Mesenchymal stem cell (in vitro differentiated cells and primary cell): ENCODE measurements at regions not wholly inside any gene's neighbourhood (a gene's known extent, or its start where the extent isn't known, plus 50 kb on each side); places are given as distances from the start of the nearest gene placed in this dataset.

Experiments used
- DNase-seq: peaks from one replicate; pipeline ENCODE4 v3.0.0-alpha.2; 2013
- H2AFZ ChIP-seq: one replicate; pipeline ENCODE4 v1.6.1; 2013; ENCODE audit warnings: low read depth, mild to moderate bottlenecking, control low read depth, inconsistent platforms, low read length, moderate library complexity
- H2AK5ac ChIP-seq: 2 replicates; pipeline ENCODE4 v1.6.1; 2013; ENCODE audit warnings: low read length, moderate library complexity, mild to moderate bottlenecking, inconsistent platforms; ENCODE audit not compliant: severe bottlenecking
- H2BK120ac ChIP-seq: one replicate; pipeline ENCODE4 v1.6.1; 2013; ENCODE audit warnings: low read depth, mild to moderate bottlenecking, inconsistent platforms, low read length, moderate library complexity
- H2BK12ac ChIP-seq, 2 experiments: one replicate each; pipeline ENCODE4 v1.6.1; 2013; ENCODE audit warnings: inconsistent platforms in 2 of 2, low read length in 2 of 2, mild to moderate bottlenecking in 2 of 2, moderate library complexity in 2 of 2, control low read depth in 1 of 2
- H2BK15ac ChIP-seq: one replicate; pipeline ENCODE4 v1.6.1; 2013; ENCODE audit warnings: mild to moderate bottlenecking, low read depth, inconsistent platforms; ENCODE audit not compliant: poor library complexity, severe bottlenecking
- H2BK5ac ChIP-seq: 2 replicates; pipeline ENCODE4 v1.6.1; 2013; ENCODE audit warnings: low read depth, mild to moderate bottlenecking, low read length, control low read depth, inconsistent platforms; ENCODE audit not compliant: poor library complexity, severe bottlenecking
- H3K14ac ChIP-seq, 2 experiments: one replicate each; pipeline ENCODE4 v1.6.1; 2013; ENCODE audit warnings: inconsistent platforms in 2 of 2, low read length in 2 of 2, control low read depth in 1 of 2, mild to moderate bottlenecking in 1 of 2, moderate library complexity in 1 of 2
- H3K18ac ChIP-seq, 2 experiments: one replicate each; pipeline ENCODE4 v1.6.1; 2013; ENCODE audit warnings: inconsistent platforms in 2 of 2, low read length in 2 of 2, control low read depth in 1 of 2, low read depth in 1 of 2, mild to moderate bottlenecking in 1 of 2
- H3K23ac ChIP-seq, 2 experiments: one replicate each; pipeline ENCODE4 v1.6.1; 2013; ENCODE audit warnings: inconsistent platforms in 2 of 2, low read length in 2 of 2, mild to moderate bottlenecking in 2 of 2, moderate library complexity in 2 of 2, control low read depth in 1 of 2
- H3K27ac ChIP-seq: 2 replicates; pipeline ENCODE4 v1.5.1; 2013; ENCODE audit warnings: mild to moderate bottlenecking, moderate library complexity, low read length, control low read depth, inconsistent platforms; ENCODE audit not compliant: poor library complexity, severe bottlenecking
- H3K27me3 ChIP-seq, 2 experiments: 2 replicates each; pipeline versions ENCODE4 v1.6.1 to v1.7.0; 2013; ENCODE audit warnings: low read length in 2 of 2, mild to moderate bottlenecking in 2 of 2, moderate library complexity in 2 of 2, control low read depth in 1 of 2, inconsistent platforms in 1 of 2; ENCODE audit not compliant: control insufficient read depth in 1 of 2, insufficient read depth in 1 of 2
- H3K36me3 ChIP-seq, 2 experiments: 2 replicates each; pipeline versions ENCODE4 v1.6.1 to v1.7.0; 2013; ENCODE audit warnings: low read length in 2 of 2, control low read depth in 1 of 2, inconsistent platforms in 1 of 2, low read depth in 1 of 2, mild to moderate bottlenecking in 1 of 2; ENCODE audit not compliant: insufficient read depth in 2 of 2, control insufficient read depth in 1 of 2
- H3K4ac ChIP-seq, 2 experiments: one replicate each; pipeline ENCODE4 v1.6.1; 2013; ENCODE audit warnings: inconsistent platforms in 2 of 2, low read length in 2 of 2, mild to moderate bottlenecking in 2 of 2, moderate library complexity in 2 of 2, control low read depth in 1 of 2, low read depth in 1 of 2
- H3K4me1 ChIP-seq: 2 replicates; pipeline ENCODE4 v1.6.1; 2013; ENCODE audit warnings: low read depth, low read length, control low read depth; ENCODE audit not compliant: control insufficient read depth, insufficient read depth
- H3K4me2 ChIP-seq: 2 replicates; pipeline ENCODE4 v1.6.1; 2013; ENCODE audit warnings: low read length, mild to moderate bottlenecking, inconsistent platforms; ENCODE audit not compliant: poor library complexity, severe bottlenecking
- H3K4me3 ChIP-seq, 2 experiments: 2 replicates each; pipeline versions ENCODE4 v1.5.1 to v1.7.0; 2013; ENCODE audit warnings: low read length in 2 of 2, mild to moderate bottlenecking in 2 of 2, control low read depth in 1 of 2, low read depth in 1 of 2; ENCODE audit not compliant: insufficient read depth in 1 of 2
- H3K79me1 ChIP-seq: replicated peaks from 2 replicates; pipeline ENCODE4 v1.6.1; 2013; ENCODE audit warnings: mild to moderate bottlenecking, control low read depth, low read length, inconsistent platforms; ENCODE audit not compliant: poor library complexity, severe bottlenecking
- H3K9ac ChIP-seq: 2 replicates; pipeline ENCODE4 v1.7.0; 2013; ENCODE audit warnings: mild to moderate bottlenecking, low read length, moderate library complexity
- H3K9me3 ChIP-seq: 2 replicates; pipeline ENCODE4 v1.7.0; 2013; ENCODE audit warnings: mild to moderate bottlenecking, low read length; ENCODE audit not compliant: control insufficient read depth
- H4K8ac ChIP-seq: one replicate; pipeline ENCODE4 v1.6.1; 2013; ENCODE audit warnings: inconsistent platforms, mild to moderate bottlenecking, low read length, moderate library complexity
- H4K91ac ChIP-seq: one replicate; pipeline ENCODE4 v1.6.1; 2013; ENCODE audit warnings: mild to moderate bottlenecking, low read length, inconsistent platforms
- WGBS: methylation state at CpG from one replicate; pipeline ENCODE4 v1.1.7; 2013; ENCODE audit warnings: mixed read lengths; 5-methylcytosine and 5-hydroxymethylcytosine counted together

GRCh38 chr1:14182856-14183255, 415.6 kb upstream of the KAZN start:
- Histone ChIP-seq H3K9ac (no peak overlapping the region), H3K36me3 (no peaks in the 10 kb centered on the region), H3K27ac (no peak overlapping the region), H3K4me1 (no peaks in the 10 kb centered on the region), H3K14ac (no peak overlapping the region), H3K4me2 (no peak overlapping the region), H2AFZ (no peak overlapping the region), H4K8ac (no peak overlapping the region), H2BK120ac (no peak overlapping the region), H2BK12ac (no peak overlapping the region), H3K27me3 (peaks cover 0 to 3% of the 10 kb centered on the region in 2 experiments), H2BK15ac (no peak overlapping the region), H3K4ac (no peak overlapping the region), H2BK5ac (no peak overlapping the region), H3K79me1 (no peaks in the 10 kb centered on the region), H4K91ac (no peak overlapping the region), H3K4me3 (no peak overlapping the region), H2AK5ac (no peak overlapping the region), H3K18ac (no peak overlapping the region), H3K23ac (no peak overlapping the region), H3K9me3 (no peaks in the 10 kb centered on the region)
- no peak for DNase-seq
- WGBS: 74% methylated on average over 5 of the region's 5 CpGs

- WGBS: 74% methylated on average over 10 of the region's 11 CpGs
Observed at GRCh38 chr1:14183329-14183728, 415.2 kb upstream of the KAZN start.

GRCh38 chr1:14184454-14184853, 414.0 kb upstream of the KAZN start:
- Histone ChIP-seq H3K14ac (no peak overlapping the region), H2AK5ac (no peak overlapping the region), H4K8ac (no peak overlapping the region), H3K9ac (no peak overlapping the region), H3K27me3 (peaks cover 0 to 3% of the 10 kb centered on the region in 2 experiments), H3K36me3 (no peaks in the 10 kb centered on the region), H3K4me2 (no peak overlapping the region), H2BK12ac (no peak overlapping the region), H3K9me3 (no peaks in the 10 kb centered on the region), H2AFZ (no peak overlapping the region), H3K4ac (no peak overlapping the region), H3K79me1 (no peaks in the 10 kb centered on the region), H2BK120ac (no peak overlapping the region), H2BK15ac (no peak overlapping the region), H4K91ac (no peak overlapping the region), H3K23ac (no peak overlapping the region), H3K18ac (no peak overlapping the region), H3K27ac (no peak overlapping the region), H3K4me1 (no peaks in the 10 kb centered on the region), H3K4me3 (no peak overlapping the region), H2BK5ac (no peak overlapping the region)
- WGBS: 64% methylated on average over 5 of the region's 6 CpGs
- DNase-seq: no peak

More at GRCh38 chr1:14183329-14183728, 415.2 kb upstream of the KAZN start:
- Histone ChIP-seq H3K27me3 (peaks cover 0 to 3% of the 10 kb centered on the region in 2 experiments), H3K18ac (no peak overlapping the region), H4K8ac (no peak overlapping the region), H3K4ac (no peak overlapping the region), H3K23ac (no peak overlapping the region), H3K4me2 (no peak overlapping the region), H3K9me3 (no peaks in the 10 kb centered on the region), H2BK120ac (no peak overlapping the region), H4K91ac (no peak overlapping the region), H2BK12ac (no peak overlapping the region), H3K4me1 (no peaks in the 10 kb centered on the region), H3K79me1 (no peaks in the 10 kb centered on the region), H3K9ac (no peak overlapping the region), H3K14ac (no peak overlapping the region), H2BK5ac (no peak overlapping the region), H3K36me3 (no peaks in the 10 kb centered on the region), H3K27ac (no peak overlapping the region), H2BK15ac (no peak overlapping the region), H2AK5ac (no peak overlapping the region), H3K4me3 (no peak overlapping the region), H2AFZ (no peak overlapping the region)
- DNase-seq: no peak

- Histone ChIP-seq H2AFZ (no peak overlapping the region), H3K18ac (no peak overlapping the region), H3K14ac (no peak overlapping the region), H2AK5ac (no peak overlapping the region), H3K9ac (no peak overlapping the region), H4K91ac (no peak overlapping the region), H3K4me2 (no peak overlapping the region), H3K36me3 (no peaks in the 10 kb centered on the region), H3K27ac (no peak overlapping the region), H3K4me1 (no peaks in the 10 kb centered on the region), H2BK5ac (no peak overlapping the region), H3K4me3 (no peak overlapping the region), H3K4ac (no peak overlapping the region), H3K27me3 (peaks cover 0 to 3% of the 10 kb centered on the region in 2 experiments), H2BK15ac (no peak overlapping the region), H3K79me1 (no peaks in the 10 kb centered on the region), H3K23ac (no peak overlapping the region), H2BK12ac (no peak overlapping the region), H2BK120ac (no peak overlapping the region), H4K8ac (no peak overlapping the region), H3K9me3 (no peaks in the 10 kb centered on the region)
- WGBS: 43% methylated on average over 2 of the region's 4 CpGs
- no peak for DNase-seq
Observed at GRCh38 chr1:14189381-14189780, 409.1 kb upstream of the KAZN start.
